Breast epithelium (tissue), 3 donors: ENCODE measurements at regions not wholly inside any gene's neighbourhood (a gene's known extent, or its start where the extent isn't known, plus 50 kb on each side); places are given as distances from the start of the nearest gene placed in this dataset.

Experiments
- POLR2A ChIP-seq: fragments of 450-650 bp; IDR thresholded peaks from one replicate; pipeline ENCODE4 v1.6.1; 2016; ENCODE audit warnings: antibody characterized with exemption, mild to moderate bottlenecking, moderate library complexity
- POLR2AphosphoS5 ChIP-seq, 3 donors: sonication (generic); formaldehyde crosslinking; IDR thresholded peaks; one replicate each; pipeline ENCODE4 v1.6.1; 2017; ENCODE audit warnings: antibody characterized with exemption in 3 of 3
- TF ChIP-seq, protein P1 (sequence below), 3 donors: fragments of 450-650 bp; IDR thresholded peaks; one replicate each; pipeline ENCODE4 v1.5.1; 2016 to 2017; ENCODE audit warnings: antibody characterized with exemption in 3 of 3, mild to moderate bottlenecking in 3 of 3, moderate library complexity in 3 of 3

DNA sequence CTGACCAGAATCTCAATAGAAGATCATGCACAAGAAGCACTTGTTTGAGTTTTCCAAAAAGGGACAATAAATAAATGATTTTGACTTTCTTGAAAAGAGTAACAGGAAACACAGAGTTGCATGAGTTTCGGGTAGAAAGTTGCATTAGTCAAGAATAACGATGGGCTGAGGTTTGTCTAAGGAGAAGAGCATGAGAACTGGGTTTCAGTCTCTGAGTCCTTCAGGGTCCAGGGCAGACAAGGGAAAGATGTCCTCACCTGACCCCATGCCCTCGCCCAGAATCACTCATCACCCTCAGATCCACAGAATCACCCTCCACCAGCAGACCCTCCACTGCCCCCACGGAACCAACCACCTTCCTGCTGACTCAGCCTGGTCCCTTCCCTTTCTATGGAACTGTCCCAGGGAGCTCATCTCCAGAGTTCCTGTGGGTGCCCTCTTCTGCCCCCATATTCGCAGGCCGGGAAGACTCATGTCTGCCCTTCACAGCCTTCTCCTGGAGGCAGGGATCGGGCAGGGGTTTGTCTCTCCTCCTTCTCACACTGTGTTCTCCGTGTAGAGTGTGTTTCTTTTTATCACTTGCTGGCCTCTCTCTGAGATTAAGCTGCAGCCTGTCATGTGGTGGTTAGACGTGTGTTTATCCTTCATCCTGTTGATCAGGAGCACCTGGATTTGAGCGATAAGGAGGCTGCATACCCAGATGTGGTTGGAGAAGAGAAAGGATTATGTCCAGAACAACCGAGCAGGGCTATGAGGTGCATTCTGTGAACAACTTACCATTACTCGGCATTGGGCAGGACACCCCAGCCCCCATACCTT is 442.6 kb downstream of the MAT2B start:
- TF ChIP-seq, protein P1, sequence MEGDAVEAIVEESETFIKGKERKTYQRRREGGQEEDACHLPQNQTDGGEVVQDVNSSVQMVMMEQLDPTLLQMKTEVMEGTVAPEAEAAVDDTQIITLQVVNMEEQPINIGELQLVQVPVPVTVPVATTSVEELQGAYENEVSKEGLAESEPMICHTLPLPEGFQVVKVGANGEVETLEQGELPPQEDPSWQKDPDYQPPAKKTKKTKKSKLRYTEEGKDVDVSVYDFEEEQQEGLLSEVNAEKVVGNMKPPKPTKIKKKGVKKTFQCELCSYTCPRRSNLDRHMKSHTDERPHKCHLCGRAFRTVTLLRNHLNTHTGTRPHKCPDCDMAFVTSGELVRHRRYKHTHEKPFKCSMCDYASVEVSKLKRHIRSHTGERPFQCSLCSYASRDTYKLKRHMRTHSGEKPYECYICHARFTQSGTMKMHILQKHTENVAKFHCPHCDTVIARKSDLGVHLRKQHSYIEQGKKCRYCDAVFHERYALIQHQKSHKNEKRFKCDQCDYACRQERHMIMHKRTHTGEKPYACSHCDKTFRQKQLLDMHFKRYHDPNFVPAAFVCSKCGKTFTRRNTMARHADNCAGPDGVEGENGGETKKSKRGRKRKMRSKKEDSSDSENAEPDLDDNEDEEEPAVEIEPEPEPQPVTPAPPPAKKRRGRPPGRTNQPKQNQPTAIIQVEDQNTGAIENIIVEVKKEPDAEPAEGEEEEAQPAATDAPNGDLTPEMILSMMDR (IDR thresholded peaks at IDR 0.05): no peak
- TF ChIP-seq POLR2A: no peak
- no peak for TF ChIP-seq POLR2AphosphoS5 (IDR thresholded peaks at IDR 0.05)
